Colonic mucosa (tissue), 4 donors: ENCODE measurements at regions not wholly inside any gene's neighbourhood (a gene's known extent, or its start where the extent isn't known, plus 50 kb on each side); places are given as distances from the start of the nearest gene placed in this dataset.

Experiments used
- DNase-seq: peaks from one replicate; pipeline ENCODE4 v3.0.0-alpha.2; 2020
- H3K27ac ChIP-seq: fragments of 200-600 bp; one replicate; pipeline ENCODE4 v1.8.0; 2021
- H3K27me3 ChIP-seq: fragments of 200-600 bp; one replicate; pipeline ENCODE4 v1.8.0; 2021
- H3K36me3 ChIP-seq: fragments of 200-600 bp; one replicate; pipeline ENCODE4 v1.8.0; 2021
- H3K4me1 ChIP-seq: fragments of 200-600 bp; one replicate; pipeline ENCODE4 v1.8.0; 2021; ENCODE audit warnings: mild to moderate bottlenecking
- H3K4me3 ChIP-seq: fragments of 200-600 bp; one replicate; pipeline ENCODE4 v1.8.0; 2021
- H3K9ac ChIP-seq, 2 donors: one replicate each; pipeline ENCODE4 v1.7.0; 2013; ENCODE audit warnings: control low read depth in 2 of 2, low read depth in 2 of 2, low read length in 2 of 2
- H3K9me3 ChIP-seq: fragments of 200-600 bp; one replicate; pipeline ENCODE4 v1.8.0; 2021
- intact Hi-C: fragments of 100-400 bp; cut with DNase I; formaldehyde crosslinking; loops from one replicate; pipeline ENCODE4 v1.14.1; 2022
- TF ChIP-seq, protein P1 (sequence below): fragments of 200-600 bp; IDR thresholded peaks from one replicate; pipeline ENCODE4 v1.8.0; 2022; ENCODE audit warnings: antibody characterized with exemption, mild to moderate bottlenecking
- donor health status: healthy.
- donor health status: DM: no; HTN: no; CAD: no.
- donor health status: DM: no; HTN: no; CAD: no.

DNA sequence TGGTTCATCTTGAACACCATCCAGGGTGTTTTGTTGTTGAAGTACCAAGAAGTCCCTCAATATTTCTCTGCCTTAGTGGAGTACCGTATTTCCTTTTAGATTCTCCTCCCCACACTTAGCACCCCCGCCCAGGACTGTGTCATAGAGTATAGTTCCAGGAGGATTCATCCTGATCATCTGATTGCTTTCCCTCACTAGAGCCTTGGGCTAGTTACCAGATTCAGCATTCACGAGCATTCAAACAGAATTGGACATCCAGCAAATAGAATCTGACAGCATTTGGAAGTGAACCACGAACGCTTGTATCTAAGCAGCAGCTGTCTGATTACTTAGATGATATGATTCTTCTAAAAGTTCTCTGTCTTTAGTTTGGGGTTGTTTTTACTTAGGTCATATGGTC is 248.1 kb upstream of the TAS2R1 start:
- H3K4me1 ChIP-seq, result no peaks in the 10 kb centered on the region
- intact Hi-C loops, result no loop called here
- no peak overlapping the region for H3K9ac ChIP-seq
- H3K4me3 ChIP-seq, result no peak overlapping the region
- TF ChIP-seq, protein P1, sequence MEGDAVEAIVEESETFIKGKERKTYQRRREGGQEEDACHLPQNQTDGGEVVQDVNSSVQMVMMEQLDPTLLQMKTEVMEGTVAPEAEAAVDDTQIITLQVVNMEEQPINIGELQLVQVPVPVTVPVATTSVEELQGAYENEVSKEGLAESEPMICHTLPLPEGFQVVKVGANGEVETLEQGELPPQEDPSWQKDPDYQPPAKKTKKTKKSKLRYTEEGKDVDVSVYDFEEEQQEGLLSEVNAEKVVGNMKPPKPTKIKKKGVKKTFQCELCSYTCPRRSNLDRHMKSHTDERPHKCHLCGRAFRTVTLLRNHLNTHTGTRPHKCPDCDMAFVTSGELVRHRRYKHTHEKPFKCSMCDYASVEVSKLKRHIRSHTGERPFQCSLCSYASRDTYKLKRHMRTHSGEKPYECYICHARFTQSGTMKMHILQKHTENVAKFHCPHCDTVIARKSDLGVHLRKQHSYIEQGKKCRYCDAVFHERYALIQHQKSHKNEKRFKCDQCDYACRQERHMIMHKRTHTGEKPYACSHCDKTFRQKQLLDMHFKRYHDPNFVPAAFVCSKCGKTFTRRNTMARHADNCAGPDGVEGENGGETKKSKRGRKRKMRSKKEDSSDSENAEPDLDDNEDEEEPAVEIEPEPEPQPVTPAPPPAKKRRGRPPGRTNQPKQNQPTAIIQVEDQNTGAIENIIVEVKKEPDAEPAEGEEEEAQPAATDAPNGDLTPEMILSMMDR, result no peak
- H3K36me3 ChIP-seq, result no peaks in the 10 kb centered on the region
- H3K27ac ChIP-seq, result no peak overlapping the region
- H3K27me3 ChIP-seq, result no peaks in the 10 kb centered on the region
- H3K9me3 ChIP-seq, result no peaks in the 10 kb centered on the region
- no peak for DNase-seq

DNA sequence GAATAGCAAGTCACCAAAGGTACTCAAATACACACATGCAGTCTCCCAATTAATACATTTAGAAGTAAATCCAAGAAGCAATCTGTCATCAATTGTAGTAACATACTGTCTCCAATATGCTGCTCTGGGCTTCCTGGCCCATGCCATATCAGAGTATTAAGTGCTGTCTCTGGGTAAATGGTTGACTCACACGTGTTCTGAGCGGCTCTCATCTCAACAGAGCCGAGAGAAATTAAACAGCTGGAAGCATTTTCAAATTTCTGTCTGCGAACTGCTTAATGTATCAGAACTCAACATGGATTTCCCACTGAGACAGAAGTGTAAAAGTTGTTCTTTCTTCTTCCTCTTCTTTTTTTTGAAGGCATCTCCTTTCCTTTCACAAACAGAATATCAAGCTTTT is 247.3 kb upstream of the TAS2R1 start:
- TF ChIP-seq, protein P1, result no peak
- intact Hi-C loops, result no loop called here
- Histone ChIP-seq H3K27ac (no peak overlapping the region), H3K36me3 (no peaks in the 10 kb centered on the region), H3K4me1 (no peaks in the 10 kb centered on the region), H3K4me3 (no peak overlapping the region), H3K9ac (no peak overlapping the region), H3K9me3 (no peaks in the 10 kb centered on the region), H3K27me3 (no peaks in the 10 kb centered on the region)
- DNase-seq, result no peak

DNA sequence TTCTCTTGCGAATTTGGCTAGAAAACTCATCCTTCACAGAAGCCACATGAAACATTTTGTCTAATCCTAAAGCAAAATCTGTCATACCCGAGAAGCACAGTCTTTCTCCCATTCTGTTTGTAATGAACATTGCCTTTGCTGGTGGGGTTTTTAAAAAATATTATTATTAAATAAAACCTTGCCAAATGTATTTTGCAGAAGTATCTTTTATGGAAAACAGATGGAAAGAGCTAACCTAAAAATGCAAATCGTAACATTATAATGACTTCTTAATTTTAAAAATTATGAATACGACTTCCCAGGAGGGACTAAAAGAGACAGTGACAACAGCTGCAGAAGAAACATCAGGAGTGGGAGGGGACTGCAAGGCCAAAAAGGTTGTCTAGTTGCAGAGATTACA is 246.3 kb upstream of the TAS2R1 start:
- H3K9ac ChIP-seq, result no peak overlapping the region
- H3K36me3 ChIP-seq, result no peaks in the 10 kb centered on the region
- no peaks in the 10 kb centered on the region for H3K27me3 ChIP-seq
- no peak overlapping the region for H3K27ac ChIP-seq
- H3K4me1 ChIP-seq, result no peaks in the 10 kb centered on the region
- DNase-seq, result no peak
- TF ChIP-seq, protein P1, result no peak
- H3K4me3 ChIP-seq, result no peak overlapping the region
- no peaks in the 10 kb centered on the region for H3K9me3 ChIP-seq
- intact Hi-C loops, result no loop called here

DNA sequence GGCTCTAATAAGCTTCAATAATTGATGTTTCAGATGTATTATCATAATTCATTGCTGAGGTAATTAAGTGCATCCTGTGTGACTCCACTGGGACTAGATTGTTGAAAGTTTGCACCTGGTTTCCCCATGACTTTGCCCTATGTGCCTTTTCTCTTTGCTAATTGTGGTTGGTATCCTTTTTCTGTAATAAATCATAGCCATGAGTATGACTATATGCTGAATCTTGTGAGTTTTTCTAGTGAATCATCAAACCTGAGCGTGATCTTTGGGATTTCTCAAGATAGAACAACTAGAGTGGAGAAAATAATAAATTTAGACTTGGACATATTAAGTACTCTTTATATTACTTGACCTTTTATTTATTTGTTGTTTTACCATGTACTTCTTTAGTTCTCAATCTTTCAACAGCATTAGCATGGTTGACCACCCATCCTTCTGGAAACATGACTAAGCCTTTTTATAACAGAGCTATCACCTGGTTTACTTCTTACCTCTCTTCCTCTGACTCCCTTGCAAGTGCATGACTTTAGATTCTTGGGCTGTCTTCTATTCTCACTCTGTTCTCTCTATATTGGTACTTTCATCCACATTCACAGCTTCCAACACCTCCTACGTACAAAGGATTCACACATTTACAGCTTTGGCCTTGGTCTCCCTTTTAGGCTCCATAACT is 239.6 kb upstream of the TAS2R1 start:
- DNase-seq, result no peak
- TF ChIP-seq, protein P1, result no peak
- H3K27me3 ChIP-seq, result no peaks in the 10 kb centered on the region
- peaks cover 3% of the 10 kb centered on the region for H3K9me3 ChIP-seq
- no peaks in the 10 kb centered on the region for H3K4me1 ChIP-seq
- intact Hi-C loops, result no loop called here
- H3K4me3 ChIP-seq, result no peak overlapping the region
- H3K9ac ChIP-seq, result no peak overlapping the region
- H3K36me3 ChIP-seq, result no peaks in the 10 kb centered on the region
- no peak overlapping the region for H3K27ac ChIP-seq

DNA sequence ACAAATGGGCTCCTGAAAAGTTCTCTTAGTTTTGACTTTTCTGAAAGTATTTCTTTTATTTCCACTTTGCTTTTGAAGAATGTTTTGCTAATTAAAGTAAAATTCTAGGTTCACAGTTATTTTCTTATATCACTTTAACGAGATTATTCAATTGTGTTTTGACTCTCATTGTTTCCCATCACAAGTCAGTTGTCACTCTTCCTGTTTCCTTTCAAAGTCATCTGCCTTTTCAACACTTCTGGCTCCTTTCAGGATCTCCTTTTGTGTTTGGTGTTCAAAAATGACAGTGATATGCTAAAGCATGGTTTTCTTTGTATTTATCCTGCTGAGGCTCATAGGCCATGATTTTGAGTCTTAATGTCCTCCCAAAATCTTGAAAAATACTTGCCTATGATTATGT is 235.4 kb upstream of the TAS2R1 start:
- Histone ChIP-seq H3K9me3 (peaks cover 3% of the 10 kb centered on the region), H3K9ac (no peak overlapping the region), H3K36me3 (no peaks in the 10 kb centered on the region), H3K4me3 (no peak overlapping the region), H3K4me1 (no peaks in the 10 kb centered on the region), H3K27me3 (no peaks in the 10 kb centered on the region), H3K27ac (no peak overlapping the region)
- no peak for DNase-seq
- intact Hi-C loops, result no loop called here
- TF ChIP-seq, protein P1, result no peak
